GM06990 (cell line): ENCODE measurements at regions not wholly inside any gene's neighbourhood (a gene's known extent, or its start where the extent isn't known, plus 50 kb on each side); places are given as distances from the start of the nearest gene placed in this dataset.

ENCODE experiments used
- DNase-seq: peaks from one replicate; pipeline ENCODE4 v3.0.0-alpha.2; 2011; ENCODE audit not compliant: insufficient read length; ENCODE audit errors: extremely low read depth
- H3K27me3 ChIP-seq: replicated peaks from 2 replicates; pipeline ENCODE4 v1.6.0; 2011; ENCODE audit warnings: low read length; ENCODE audit not compliant: control insufficient read depth, insufficient read depth
- H3K36me3 ChIP-seq: 2 replicates; pipeline ENCODE4 v1.5.1; 2011; ENCODE audit warnings: low read length; ENCODE audit not compliant: control insufficient read depth, insufficient read depth
- H3K4me3 ChIP-seq: replicated peaks from 2 replicates; pipeline ENCODE4 v1.5.1; 2011; ENCODE audit warnings: low read depth, mild to moderate bottlenecking, control low read depth, low read length
- CTCF ChIP-seq: IDR thresholded peaks from 2 replicates; pipeline ENCODE4 v1.5.1; 2011; ENCODE audit warnings: low read length, control low read depth, mild to moderate bottlenecking, inconsistent platforms; ENCODE audit not compliant: insufficient read depth, poor library complexity, severe bottlenecking

GRCh38 chrX:39734174-39734776 is 363.5 kb downstream of the BCOR start:
- DNase-seq = no peak
- Histone ChIP-seq H3K36me3 (no peaks in the 10 kb centered on the region), H3K27me3 (no peaks in the 10 kb centered on the region; the same call in 1 of the 2 replicates), H3K4me3 (no peak overlapping the region)
- no peak for TF ChIP-seq CTCF

GRCh38 chrX:39736216-39737211 is 361.2 kb downstream of the BCOR start:
- Histone ChIP-seq H3K27me3 (no peaks in the 10 kb centered on the region; the same call in 1 of the 2 replicates), H3K36me3 (no peaks in the 10 kb centered on the region), H3K4me3 (no peak overlapping the region)
- no peak for TF ChIP-seq CTCF
- no peak for DNase-seq

- Histone ChIP-seq H3K27me3 (no peaks in the 10 kb centered on the region; the same call in 1 of the 2 replicates), H3K4me3 (no peak overlapping the region), H3K36me3 (no peaks in the 10 kb centered on the region)
- no peak for TF ChIP-seq CTCF
- DNase-seq = no peak
Observed at GRCh38 chrX:39739585-39739984, 358.2 kb downstream of the BCOR start.

- Histone ChIP-seq H3K4me3 (no peak overlapping the region), H3K27me3 (no peaks in the 10 kb centered on the region; the same call in 1 of the 2 replicates), H3K36me3 (no peaks in the 10 kb centered on the region)
- no peak for DNase-seq
- TF ChIP-seq CTCF = no peak
Observed at GRCh38 chrX:39740078-39740477, 357.7 kb downstream of the BCOR start.

GRCh38 chrX:39741904-39742303 is 355.9 kb downstream of the BCOR start:
- DNase-seq = no peak
- no peak for TF ChIP-seq CTCF
- Histone ChIP-seq H3K36me3 (no peaks in the 10 kb centered on the region), H3K27me3 (no peaks in the 10 kb centered on the region; the same call in 1 of the 2 replicates), H3K4me3 (no peak overlapping the region)
